Liver (tissue), 7 donors: ENCODE measurements at regions not wholly inside any gene's neighbourhood (a gene's known extent, or its start where the extent isn't known, plus 50 kb on each side); places are given as distances from the start of the nearest gene placed in this dataset.

Source experiments
- DNase-seq: peaks from one replicate; pipeline ENCODE4 v3.0.0-alpha.2; 2017; ENCODE audit warnings: low spot score
- H3K27ac ChIP-seq, 2 donors: one replicate each; pipeline ENCODE4 v1.7.0; 2013; ENCODE audit warnings: inconsistent platforms in 2 of 2, low read length in 2 of 2, control low read depth in 1 of 2, low read depth in 1 of 2, mild to moderate bottlenecking in 1 of 2
- H3K27me3 ChIP-seq, 4 donors: one replicate each; pipeline versions ENCODE4 v1.6.1 to v1.7.0; 2013; ENCODE audit warnings: low read length in 3 of 4, inconsistent platforms in 1 of 4, mild to moderate bottlenecking in 1 of 4, moderate library complexity in 1 of 4; ENCODE audit not compliant: control insufficient read depth in 4 of 4, insufficient read depth in 4 of 4
- H3K36me3 ChIP-seq, 4 donors: one replicate each; pipeline versions ENCODE4 v1.6.1 to v1.7.0; 2013; ENCODE audit warnings: low read length in 3 of 4, mild to moderate bottlenecking in 3 of 4, low read depth in 1 of 4, moderate library complexity in 1 of 4; ENCODE audit not compliant: control insufficient read depth in 4 of 4, insufficient read depth in 3 of 4
- H3K4me1 ChIP-seq, 4 donors: one replicate each; pipeline versions ENCODE4 v1.6.1 to v1.7.0; 2013; ENCODE audit warnings: low read length in 3 of 4, mild to moderate bottlenecking in 3 of 4, moderate library complexity in 1 of 4; ENCODE audit not compliant: control insufficient read depth in 4 of 4, insufficient read depth in 4 of 4
- H3K4me3 ChIP-seq, 3 donors: one replicate each; pipeline versions ENCODE4 v1.6.1 to v1.7.0; 2013; ENCODE audit warnings: low read length in 3 of 3, control low read depth in 1 of 3, low read depth in 1 of 3, mild to moderate bottlenecking in 1 of 3
- H3K9ac ChIP-seq, 2 donors: one replicate each; pipeline ENCODE4 v1.7.0; 2013; ENCODE audit warnings: low read length in 2 of 2, mild to moderate bottlenecking in 2 of 2, moderate library complexity in 2 of 2, control low read depth in 1 of 2, low read depth in 1 of 2
- H3K9me3 ChIP-seq, 4 donors: one replicate each; pipeline versions ENCODE4 v1.6.1 to v1.7.0; 2013; ENCODE audit warnings: low read length in 3 of 4; ENCODE audit not compliant: control insufficient read depth in 4 of 4
- FOXA1 ChIP-seq: IDR thresholded peaks from 2 replicates; pipeline ENCODE4 v1.6.1; 2016; ENCODE audit warnings: antibody characterized with exemption
- GABPA ChIP-seq, 2 donors: IDR thresholded peaks in 1 of 2; conservative IDR thresholded peaks in 1 of 2; 2 replicates each; pipeline ENCODE4 v1.6.1; 2016; ENCODE audit warnings: antibody characterized with exemption in 2 of 2, mild to moderate bottlenecking in 1 of 2, moderate library complexity in 1 of 2
- HNF4A ChIP-seq, 2 donors: conservative IDR thresholded peaks; 2 replicates each; pipeline ENCODE4 v1.6.1; 2016; ENCODE audit warnings: antibody characterized with exemption in 2 of 2, mild to moderate bottlenecking in 2 of 2
- HNF4G ChIP-seq: IDR thresholded peaks from 2 replicates; pipeline ENCODE4 v1.6.1; 2016; ENCODE audit warnings: antibody characterized with exemption
- JUND ChIP-seq, 2 donors: IDR thresholded peaks; 2 replicates each; pipeline ENCODE4 v1.6.1; 2016; ENCODE audit warnings: antibody characterized with exemption in 2 of 2
- MAX ChIP-seq: IDR thresholded peaks from 2 replicates; pipeline ENCODE4 v1.6.1; 2016; ENCODE audit warnings: antibody characterized with exemption
- NR2F2 ChIP-seq: IDR thresholded peaks from 2 replicates; pipeline ENCODE4 v1.6.1; 2016; ENCODE audit warnings: antibody characterized with exemption
- RAD21 ChIP-seq, 2 donors: IDR thresholded peaks; 2 replicates each; pipeline ENCODE4 v1.6.1; 2016; ENCODE audit warnings: antibody characterized with exemption in 2 of 2, mild to moderate bottlenecking in 2 of 2
- SP1 ChIP-seq: IDR thresholded peaks from 2 replicates; pipeline ENCODE4 v1.6.1; 2018; ENCODE audit warnings: antibody characterized with exemption, mild to moderate bottlenecking
- TAF1 ChIP-seq: conservative IDR thresholded peaks from 2 replicates; pipeline ENCODE4 v1.6.1; 2016; ENCODE audit warnings: antibody characterized with exemption, mild to moderate bottlenecking
- WGBS: extraction: QIAGEN DNeasy Blood & Tissue Kit; methylation state at CpG from one replicate; pipeline ENCODE4 v1.1.7; 2013; 5-methylcytosine and 5-hydroxymethylcytosine counted together
- donor health status: healthy.
- donor health status: healthy.
- donor health status: healthy.
- donor health status: healthy.

GRCh38 chr6:147625946-147626345 is 117.5 kb downstream of the SAMD5 start:
- DNase-seq = no peak
- no peak overlapping the region for H3K9ac ChIP-seq

GRCh38 chr6:147627411-147627810 is 118.9 kb downstream of the SAMD5 start:
- H3K9ac ChIP-seq = no peak overlapping the region
- H3K27ac ChIP-seq = no peak overlapping the region
- DNase-seq = no peak
- TF ChIP-seq HNF4G (no peak), RAD21 (IDR thresholded peaks at IDR 0.05) (no peak), TAF1 (no peak), GABPA (IDR thresholded peaks at IDR 0.05 in 1 of 2, conservative IDR thresholded peaks at IDR 0.05 in 1 of 2) (no peak), SP1 (no peak)
- H3K4me1 ChIP-seq = no peaks in the 10 kb centered on the region
- no peaks in the 10 kb centered on the region for H3K36me3 ChIP-seq
- no peaks in the 10 kb centered on the region for H3K27me3 ChIP-seq
- no peak overlapping the region for H3K4me3 ChIP-seq
- 88% methylated on average over 4 of the region's 4 CpGs for WGBS
- no peaks in the 10 kb centered on the region for H3K9me3 ChIP-seq

More at GRCh38 chr6:147625946-147626345, 117.5 kb downstream of the SAMD5 start:
- no peaks in the 10 kb centered on the region for H3K27me3 ChIP-seq
- H3K9me3 ChIP-seq = no peaks in the 10 kb centered on the region
- H3K4me1 ChIP-seq = no peaks in the 10 kb centered on the region
- H3K27ac ChIP-seq = no peak overlapping the region
- H3K36me3 ChIP-seq = no peaks in the 10 kb centered on the region
- TF ChIP-seq RAD21 (IDR thresholded peaks at IDR 0.05) (no peak), FOXA1 (no peak), NR2F2 (no peak), TAF1 (no peak)
- 76% methylated on average over 2 of the region's 2 CpGs for WGBS
- no peak overlapping the region for H3K4me3 ChIP-seq

DNA sequence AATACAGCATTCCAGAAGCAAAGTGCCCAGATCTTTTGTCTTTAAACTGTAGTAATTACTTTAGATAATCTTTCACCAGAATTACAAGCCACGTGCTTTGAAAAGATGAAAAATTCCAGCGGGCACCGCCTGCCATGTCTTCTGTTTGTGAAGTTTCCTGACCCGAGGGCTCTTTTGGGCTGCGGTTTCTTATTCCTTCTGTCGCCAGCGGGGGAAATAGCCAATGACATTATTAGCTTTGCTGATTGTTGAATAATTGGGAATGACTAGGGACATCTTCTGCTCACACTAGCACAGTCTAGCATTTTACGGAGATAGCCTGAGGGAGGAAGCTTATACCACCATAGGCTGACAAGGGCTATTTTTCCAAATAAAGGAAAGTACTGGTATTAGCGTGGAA is 124.7 kb downstream of the SAMD5 start:
- Histone ChIP-seq H3K36me3 (no peaks in the 10 kb centered on the region), H3K27ac (no peak overlapping the region), H3K9ac (no peak overlapping the region), H3K27me3 (no peaks in the 10 kb centered on the region), H3K4me1 (no peaks in the 10 kb centered on the region), H3K4me3 (no peak overlapping the region), H3K9me3 (no peaks in the 10 kb centered on the region)
- no peak for DNase-seq
- TF ChIP-seq JUND (IDR thresholded peaks at IDR 0.05) = no peak
- TF ChIP-seq HNF4A (conservative IDR thresholded peaks at IDR 0.05) = no peak
- TF ChIP-seq FOXA1 = no peak
- no peak for TF ChIP-seq HNF4G
- TF ChIP-seq GABPA (IDR thresholded peaks at IDR 0.05 in 1 of 2, conservative IDR thresholded peaks at IDR 0.05 in 1 of 2) = no peak
- WGBS = 93% methylated on average over 9 of the region's 9 CpGs

DNA sequence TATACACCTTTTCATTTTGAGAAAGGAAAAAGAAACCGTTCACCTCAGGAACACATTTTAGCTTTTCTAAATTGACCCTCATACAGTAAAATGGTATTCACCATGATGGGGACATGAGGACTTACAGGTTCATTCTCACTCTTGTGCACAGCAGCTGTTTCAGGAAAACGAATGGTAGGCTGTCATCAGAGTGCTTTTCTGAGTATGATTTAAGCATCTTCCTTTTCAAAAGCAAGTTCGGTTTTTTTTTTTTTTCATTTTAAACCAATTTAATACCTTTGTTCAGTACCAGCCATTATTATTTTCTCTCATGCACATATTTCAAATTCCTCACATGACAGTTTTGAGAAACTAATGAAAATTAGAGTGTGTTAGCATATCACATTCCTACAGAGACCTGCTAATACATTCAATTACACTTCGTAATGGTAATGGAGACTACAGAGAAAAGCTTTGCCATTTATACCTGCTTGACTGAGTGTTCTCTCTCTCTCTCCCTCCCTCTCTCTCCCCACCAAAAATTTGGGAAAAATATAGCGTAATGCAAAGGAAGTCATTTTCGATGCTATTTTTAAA is 129.2 kb downstream of the SAMD5 start:
- DNase-seq = no peak
- no peak overlapping the region for H3K27ac ChIP-seq
- H3K36me3 ChIP-seq = no peaks in the 10 kb centered on the region
- no peaks in the 10 kb centered on the region for H3K27me3 ChIP-seq
- H3K4me1 ChIP-seq = no peaks in the 10 kb centered on the region
- no peak overlapping the region for H3K4me3 ChIP-seq
- 80% methylated on average over 6 of the region's 6 CpGs for WGBS
- H3K9ac ChIP-seq = no peak overlapping the region
- no peaks in the 10 kb centered on the region for H3K9me3 ChIP-seq
- no peak for TF ChIP-seq MAX
- TF ChIP-seq NR2F2 = no peak
- no peak for TF ChIP-seq HNF4A (conservative IDR thresholded peaks at IDR 0.05)
- no peak for TF ChIP-seq TAF1
